Fibroblast of lung (primary cell): ENCODE measurements at regions not wholly inside any gene's neighbourhood (a gene's known extent, or its start where the extent isn't known, plus 50 kb on each side); places are given as distances from the start of the nearest gene placed in this dataset.

Source experiments
- EZH2 ChIP-seq: IDR thresholded peaks from 2 replicates; pipeline ENCODE4 v1.5.1; 2012; ENCODE audit warnings: low read length, control low read depth, mild to moderate bottlenecking; ENCODE audit errors: missing control alignments
- TF ChIP-seq, protein P1 (sequence below), 2 donors: IDR thresholded peaks in 1 of 2; conservative IDR thresholded peaks in 1 of 2; 1 replicate in 1 of 2; 2 replicates in 1 of 2; pipeline ENCODE4 v1.5.1; 2011 to 2012; ENCODE audit warnings: low read length in 2 of 2, control low read depth in 1 of 2, inconsistent platforms in 1 of 2, low read depth in 1 of 2, mild to moderate bottlenecking in 1 of 2

DNA sequence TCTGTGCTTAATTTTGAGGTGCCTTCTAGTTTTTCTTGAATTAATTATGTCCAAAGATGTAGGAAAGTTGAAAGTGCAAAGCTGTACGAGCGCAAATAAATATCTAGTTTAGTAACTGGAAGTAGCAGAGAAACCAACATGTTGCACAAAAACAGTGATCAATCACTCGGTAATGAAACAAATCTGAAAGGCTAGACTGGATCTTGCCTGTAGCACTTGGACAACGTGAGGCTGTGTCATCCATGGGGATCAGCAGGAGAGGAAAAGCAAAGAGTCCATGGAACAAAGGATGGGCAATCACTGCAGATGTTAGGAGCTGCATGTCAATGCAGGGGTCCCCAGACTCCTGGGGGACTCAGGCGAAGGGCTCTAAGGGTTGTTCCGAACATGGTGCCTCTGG is 424.2 kb downstream of the IRX1 start:
- TF ChIP-seq, protein P1, sequence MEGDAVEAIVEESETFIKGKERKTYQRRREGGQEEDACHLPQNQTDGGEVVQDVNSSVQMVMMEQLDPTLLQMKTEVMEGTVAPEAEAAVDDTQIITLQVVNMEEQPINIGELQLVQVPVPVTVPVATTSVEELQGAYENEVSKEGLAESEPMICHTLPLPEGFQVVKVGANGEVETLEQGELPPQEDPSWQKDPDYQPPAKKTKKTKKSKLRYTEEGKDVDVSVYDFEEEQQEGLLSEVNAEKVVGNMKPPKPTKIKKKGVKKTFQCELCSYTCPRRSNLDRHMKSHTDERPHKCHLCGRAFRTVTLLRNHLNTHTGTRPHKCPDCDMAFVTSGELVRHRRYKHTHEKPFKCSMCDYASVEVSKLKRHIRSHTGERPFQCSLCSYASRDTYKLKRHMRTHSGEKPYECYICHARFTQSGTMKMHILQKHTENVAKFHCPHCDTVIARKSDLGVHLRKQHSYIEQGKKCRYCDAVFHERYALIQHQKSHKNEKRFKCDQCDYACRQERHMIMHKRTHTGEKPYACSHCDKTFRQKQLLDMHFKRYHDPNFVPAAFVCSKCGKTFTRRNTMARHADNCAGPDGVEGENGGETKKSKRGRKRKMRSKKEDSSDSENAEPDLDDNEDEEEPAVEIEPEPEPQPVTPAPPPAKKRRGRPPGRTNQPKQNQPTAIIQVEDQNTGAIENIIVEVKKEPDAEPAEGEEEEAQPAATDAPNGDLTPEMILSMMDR (conservative IDR thresholded peaks at IDR 0.05 in 1 of 2, IDR thresholded peaks at IDR 0.05 in 1 of 2; ENCODE audit: low read depth in 1 of 2, low read length in 2 of 2), result no peak
- no peak for TF ChIP-seq EZH2
